ENCODE measurements at regions not wholly inside any gene's neighbourhood (a gene's known extent, or its start where the extent isn't known, plus 50 kb on each side); places are given as distances from the start of the nearest gene placed in this dataset.
A peak's percentile ranks its signal among the peaks of the same experiment; 100 is the strongest.

GRCh38 chr7:113715262-113715661 lies 203.5 kb downstream of the PPP1R3A start:
- Histone ChIP-seq H3K4me1 (no peaks in the 10 kb centered on the region), H3K36me3 (no peaks in the 10 kb centered on the region), H3K27me3 (no peaks in the 10 kb centered on the region), H3K4me3 (no peak overlapping the region), H3K9me3 (no peaks in the 10 kb centered on the region), H3K27ac (no peak overlapping the region)
- no peak for TF ChIP-seq POLR2AphosphoS5 (IDR thresholded peaks at IDR 0.05)
- TF ChIP-seq EP300 (IDR thresholded peaks at IDR 0.05): no peak
- no peak for TF ChIP-seq CTCF (IDR thresholded peaks at IDR 0.05)
- no peak for TF ChIP-seq POLR2A (IDR thresholded peaks at IDR 0.05)
- DNase-seq (ENCODE audit: low spot score in 2 of 2): no peak
- WGBS: 84% methylated on average over 1 of the region's 1 CpG

GRCh38 chr7:113710310-113711096 lies 208.3 kb downstream of the PPP1R3A start:
- H3K36me3 ChIP-seq: no peaks in the 10 kb centered on the region
- 45% methylated on average over 4 of the region's 4 CpGs for WGBS
- no peaks in the 10 kb centered on the region for H3K27me3 ChIP-seq
- no peak overlapping the region for H3K4me3 ChIP-seq
- H3K4me1 ChIP-seq: no peaks in the 10 kb centered on the region
- no peak for DNase-seq (ENCODE audit: low spot score in 2 of 2)
- TF ChIP-seq EP300 (IDR thresholded peaks at IDR 0.05) (no peak), CTCF (IDR thresholded peaks at IDR 0.05) (peak; percentile 37 to 86)
- H3K9me3 ChIP-seq: no peaks in the 10 kb centered on the region
- H3K27ac ChIP-seq: no peak overlapping the region

DNA sequence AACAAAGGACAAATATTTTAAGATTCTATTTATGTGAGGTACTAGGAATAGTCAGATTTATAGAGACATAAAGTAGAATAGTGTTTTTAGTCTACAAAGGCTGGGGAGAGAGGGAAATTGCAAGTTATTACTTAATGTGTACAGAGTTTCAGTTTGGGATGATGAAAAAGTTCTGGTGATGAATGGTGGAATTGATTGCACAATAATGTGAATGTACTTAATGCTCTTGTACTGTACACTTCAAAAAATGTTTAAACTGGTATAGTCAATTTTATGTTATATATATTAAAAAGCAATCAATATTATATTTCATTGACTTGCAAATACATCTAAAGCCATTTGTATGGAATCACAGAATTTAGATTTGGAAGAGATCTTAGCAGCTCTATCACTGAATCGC lies 213.4 kb downstream of the PPP1R3A start:
- no peaks in the 10 kb centered on the region for H3K4me1 ChIP-seq
- H3K27ac ChIP-seq: no peak overlapping the region
- no peaks in the 10 kb centered on the region for H3K27me3 ChIP-seq
- WGBS: 92% methylated on average over 1 of the region's 1 CpG
- no peak for DNase-seq (ENCODE audit: low spot score in 2 of 2)
- no peak for TF ChIP-seq POLR2A (IDR thresholded peaks at IDR 0.05)
- H3K9me3 ChIP-seq: no peaks in the 10 kb centered on the region
- no peak overlapping the region for H3K4me3 ChIP-seq
- H3K36me3 ChIP-seq: no peaks in the 10 kb centered on the region

DNA sequence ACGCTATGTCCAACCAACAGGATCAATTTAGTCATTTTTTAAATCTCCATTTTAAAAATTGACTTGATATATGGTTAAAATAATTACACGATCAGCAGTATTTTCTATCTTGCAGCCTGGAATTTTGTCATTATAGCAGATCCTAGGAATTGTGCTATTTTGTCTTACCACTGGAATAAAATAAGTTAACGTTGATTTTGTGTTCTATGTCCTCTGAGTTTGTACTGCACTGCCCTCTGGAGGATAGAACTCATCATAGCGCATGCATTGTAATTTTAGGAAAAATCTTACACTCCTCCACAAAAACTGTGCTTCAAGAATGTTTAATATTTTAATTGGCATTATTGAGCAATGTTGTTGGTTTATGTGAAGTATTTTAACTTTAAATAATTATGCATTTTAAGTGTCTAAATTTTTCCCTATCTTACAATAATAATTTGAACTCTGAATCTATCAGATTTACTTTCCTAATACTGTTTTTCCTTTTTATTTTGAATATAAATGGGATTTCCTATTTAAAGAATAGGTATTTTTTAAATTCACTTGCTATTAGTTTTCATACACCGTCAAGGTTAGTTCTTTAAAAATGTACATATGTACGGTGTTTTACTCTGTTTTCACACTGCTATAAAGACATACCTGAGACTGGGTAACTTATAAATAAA lies 220.1 kb downstream of the PPP1R3A start:
- Histone ChIP-seq H3K9me3 (no peaks in the 10 kb centered on the region), H3K27me3 (no peaks in the 10 kb centered on the region), H3K4me1 (no peaks in the 10 kb centered on the region), H3K4me3 (no peak overlapping the region), H3K36me3 (no peaks in the 10 kb centered on the region), H3K27ac (no peak overlapping the region)
- WGBS: 39% methylated on average over 6 of the region's 6 CpGs
- peak in 1 of 2 donors; percentile 34 for TF ChIP-seq CTCF (IDR thresholded peaks at IDR 0.05)
- no peak for TF ChIP-seq POLR2A (IDR thresholded peaks at IDR 0.05)
- TF ChIP-seq POLR2AphosphoS5 (IDR thresholded peaks at IDR 0.05): no peak
- no peak for DNase-seq (ENCODE audit: low spot score in 2 of 2)

- no peak for DNase-seq (ENCODE audit: low spot score in 2 of 2)
- no peaks in the 10 kb centered on the region for H3K27me3 ChIP-seq
- no peaks in the 10 kb centered on the region for H3K4me1 ChIP-seq
- H3K36me3 ChIP-seq: no peaks in the 10 kb centered on the region
- H3K27ac ChIP-seq: no peak overlapping the region
- no peak overlapping the region for H3K4me3 ChIP-seq
- TF ChIP-seq EP300 (IDR thresholded peaks at IDR 0.05) (no peak), POLR2AphosphoS5 (IDR thresholded peaks at IDR 0.05) (no peak), CTCF (IDR thresholded peaks at IDR 0.05) (no peak), POLR2A (IDR thresholded peaks at IDR 0.05) (no peak)
- H3K9me3 ChIP-seq: no peaks in the 10 kb centered on the region
- 87% methylated on average over 1 of the region's 1 CpG for WGBS
Measured at GRCh38 chr7:113694149-113694548, 224.7 kb downstream of the PPP1R3A start.

Measured in suprapubic skin (tissue), 4 donors.